H1 (cell line): ENCODE measurements at regions not wholly inside any gene's neighbourhood (a gene's known extent, or its start where the extent isn't known, plus 50 kb on each side); places are given as distances from the start of the nearest gene placed in this dataset.

Experiments used
- MAX ChIP-seq: IDR thresholded peaks from 2 replicates; pipeline ENCODE4 v1.6.1; 2012; ENCODE audit warnings: inconsistent platforms
- RFX5 ChIP-seq: IDR thresholded peaks from 2 replicates; pipeline ENCODE4 v1.6.1; 2011; ENCODE audit warnings: low read depth, low read length, improper control_type of control experiment, borderline replicate concordance
- TF ChIP-seq, protein P1 (sequence below), 3 experiments: IDR thresholded peaks; 1 replicate in 2 of 3; 2 replicates in 1 of 3; pipeline versions ENCODE4 v1.5.1 to v1.6.1; 2011; ENCODE audit warnings: low read length in 3 of 3, mild to moderate bottlenecking in 3 of 3, inconsistent platforms in 2 of 3, low read depth in 1 of 3, moderate library complexity in 1 of 3; ENCODE audit not compliant: insufficient read depth in 1 of 3; ENCODE audit errors: control extremely low read depth in 1 of 3

GRCh38 chr2:62314291-62314690 is 118.4 kb downstream of the B3GNT2 start:
- TF ChIP-seq, protein P1, sequence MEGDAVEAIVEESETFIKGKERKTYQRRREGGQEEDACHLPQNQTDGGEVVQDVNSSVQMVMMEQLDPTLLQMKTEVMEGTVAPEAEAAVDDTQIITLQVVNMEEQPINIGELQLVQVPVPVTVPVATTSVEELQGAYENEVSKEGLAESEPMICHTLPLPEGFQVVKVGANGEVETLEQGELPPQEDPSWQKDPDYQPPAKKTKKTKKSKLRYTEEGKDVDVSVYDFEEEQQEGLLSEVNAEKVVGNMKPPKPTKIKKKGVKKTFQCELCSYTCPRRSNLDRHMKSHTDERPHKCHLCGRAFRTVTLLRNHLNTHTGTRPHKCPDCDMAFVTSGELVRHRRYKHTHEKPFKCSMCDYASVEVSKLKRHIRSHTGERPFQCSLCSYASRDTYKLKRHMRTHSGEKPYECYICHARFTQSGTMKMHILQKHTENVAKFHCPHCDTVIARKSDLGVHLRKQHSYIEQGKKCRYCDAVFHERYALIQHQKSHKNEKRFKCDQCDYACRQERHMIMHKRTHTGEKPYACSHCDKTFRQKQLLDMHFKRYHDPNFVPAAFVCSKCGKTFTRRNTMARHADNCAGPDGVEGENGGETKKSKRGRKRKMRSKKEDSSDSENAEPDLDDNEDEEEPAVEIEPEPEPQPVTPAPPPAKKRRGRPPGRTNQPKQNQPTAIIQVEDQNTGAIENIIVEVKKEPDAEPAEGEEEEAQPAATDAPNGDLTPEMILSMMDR (IDR thresholded peaks at IDR 0.05; ENCODE audit: control extremely low read depth in 1 of 3, insufficient read depth in 1 of 3, low read depth in 1 of 3, low read length in 3 of 3): no peak
- no peak for TF ChIP-seq RFX5
- no peak for TF ChIP-seq MAX
